Peyer's patch (tissue), 4 donors: ENCODE measurements at regions not wholly inside any gene's neighbourhood (a gene's known extent, or its start where the extent isn't known, plus 50 kb on each side); places are given as distances from the start of the nearest gene placed in this dataset.

Source experiments
- POLR2A ChIP-seq, 2 donors: fragments of 450-650 bp; IDR thresholded peaks; one replicate each; pipeline ENCODE4 v1.5.1; 2017; ENCODE audit warnings: antibody characterized with exemption in 2 of 2, mild to moderate bottlenecking in 2 of 2, moderate library complexity in 2 of 2
- TF ChIP-seq, protein P1 (sequence below), 6 experiments: fragments of 450-650 bp in 4 of 6; fragments of 200-600 bp in 2 of 6; sonication (generic) in 1 of 6; IDR thresholded peaks; one replicate each; pipeline ENCODE4 v1.5.1; 2017 to 2019; ENCODE audit warnings: antibody characterized with exemption in 6 of 6, mild to moderate bottlenecking in 3 of 6, moderate library complexity in 1 of 6

GRCh38 chr5:68551436-68551835 is 335.9 kb downstream of the PIK3R1 start:
- TF ChIP-seq, protein P1, sequence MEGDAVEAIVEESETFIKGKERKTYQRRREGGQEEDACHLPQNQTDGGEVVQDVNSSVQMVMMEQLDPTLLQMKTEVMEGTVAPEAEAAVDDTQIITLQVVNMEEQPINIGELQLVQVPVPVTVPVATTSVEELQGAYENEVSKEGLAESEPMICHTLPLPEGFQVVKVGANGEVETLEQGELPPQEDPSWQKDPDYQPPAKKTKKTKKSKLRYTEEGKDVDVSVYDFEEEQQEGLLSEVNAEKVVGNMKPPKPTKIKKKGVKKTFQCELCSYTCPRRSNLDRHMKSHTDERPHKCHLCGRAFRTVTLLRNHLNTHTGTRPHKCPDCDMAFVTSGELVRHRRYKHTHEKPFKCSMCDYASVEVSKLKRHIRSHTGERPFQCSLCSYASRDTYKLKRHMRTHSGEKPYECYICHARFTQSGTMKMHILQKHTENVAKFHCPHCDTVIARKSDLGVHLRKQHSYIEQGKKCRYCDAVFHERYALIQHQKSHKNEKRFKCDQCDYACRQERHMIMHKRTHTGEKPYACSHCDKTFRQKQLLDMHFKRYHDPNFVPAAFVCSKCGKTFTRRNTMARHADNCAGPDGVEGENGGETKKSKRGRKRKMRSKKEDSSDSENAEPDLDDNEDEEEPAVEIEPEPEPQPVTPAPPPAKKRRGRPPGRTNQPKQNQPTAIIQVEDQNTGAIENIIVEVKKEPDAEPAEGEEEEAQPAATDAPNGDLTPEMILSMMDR (IDR thresholded peaks at IDR 0.05), result no peak
- TF ChIP-seq POLR2A (IDR thresholded peaks at IDR 0.05), result no peak
